ENCODE measurements at regions not wholly inside any gene's neighbourhood (a gene's known extent, or its start where the extent isn't known, plus 50 kb on each side); places are given as distances from the start of the nearest gene placed in this dataset.

- Mint-ChIP-seq H3K4me3 (no peak overlapping the region), H3K27ac (no peak overlapping the region), H3K27me3 (peaks cover 28% of the 10 kb centered on the region), H3K36me3 (ENCODE audit: low read depth) (no peaks in the 10 kb centered on the region), H3K4me1 (peaks cover 1% of the 10 kb centered on the region), H3K9me3 (peaks cover 9% of the 10 kb centered on the region)
- CTCF ChIA-PET, result no interaction called here
- DNase-seq (no peak), ATAC-seq (ENCODE audit: low read depth) (no peak)
- POLR2A ChIA-PET, result no interaction called here
- no peak for TF ChIP-seq CTCF (IDR thresholded peaks at IDR 0.05)
- intact Hi-C loops (cut with micrococcal nuclease), result no loop called here
These were observed 55.2 kb downstream of the GCC1 start for GRCh38 chr7:127530148-127530547.

GRCh38 chr7:127527561-127527960 is 57.8 kb downstream of the GCC1 start:
- no peak overlapping the region for H3K27ac Mint-ChIP-seq

GRCh38 chr7:127525866-127526480 is 59.4 kb downstream of the GCC1 start:
- peaks cover 18% of the 10 kb centered on the region for H3K9me3 Mint-ChIP-seq
- H3K36me3 Mint-ChIP-seq (ENCODE audit: low read depth), result no peaks in the 10 kb centered on the region
- H3K27me3 Mint-ChIP-seq, result peaks cover 41% of the 10 kb centered on the region
- no peak overlapping the region for H3K27ac Mint-ChIP-seq
- intact Hi-C loops (cut with micrococcal nuclease), result no loop called here
- ChIA-PET CTCF (no interaction called here), POLR2A (no interaction called here)
- no peak for DNase-seq
- no peak overlapping the region for H3K4me3 Mint-ChIP-seq
- H3K4me1 Mint-ChIP-seq, result no peaks in the 10 kb centered on the region
- no peak for TF ChIP-seq CTCF (IDR thresholded peaks at IDR 0.05)
- ATAC-seq (ENCODE audit: low read depth), result no peak

More at GRCh38 chr7:127527561-127527960, 57.8 kb downstream of the GCC1 start:
- ChIA-PET CTCF (no interaction called here), POLR2A (no interaction called here)
- DNase-seq, result no peak
- Mint-ChIP-seq H3K4me1 (peaks cover 1% of the 10 kb centered on the region), H3K36me3 (ENCODE audit: low read depth) (no peaks in the 10 kb centered on the region), H3K4me3 (no peak overlapping the region), H3K9me3 (peaks cover 9% of the 10 kb centered on the region), H3K27me3 (peaks cover 31% of the 10 kb centered on the region)
- intact Hi-C loops (cut with micrococcal nuclease), result no loop called here
- TF ChIP-seq CTCF (IDR thresholded peaks at IDR 0.05), result no peak
- no peak for ATAC-seq (ENCODE audit: low read depth)

- no peaks in the 10 kb centered on the region for H3K36me3 Mint-ChIP-seq (ENCODE audit: low read depth)
- H3K27ac Mint-ChIP-seq, result no peak overlapping the region
- ATAC-seq (ENCODE audit: low read depth), result no peak
- DNase-seq, result no peak
- no peaks in the 10 kb centered on the region for H3K4me1 Mint-ChIP-seq
- ChIA-PET POLR2A (no interaction called here), CTCF (no interaction called here)
- peaks cover 2% of the 10 kb centered on the region for H3K9me3 Mint-ChIP-seq
- H3K4me3 Mint-ChIP-seq, result no peak overlapping the region
- intact Hi-C loops (cut with micrococcal nuclease), result no loop called here
- no peak for TF ChIP-seq CTCF (IDR thresholded peaks at IDR 0.05)
- H3K27me3 Mint-ChIP-seq, result peaks cover 26% of the 10 kb centered on the region
These were observed 69.1 kb downstream of the GCC1 start for GRCh38 chr7:127516320-127516719.

GRCh38 chr7:127514499-127514898 is 70.9 kb downstream of the GCC1 start:
- peaks cover 21% of the 10 kb centered on the region for H3K27me3 Mint-ChIP-seq
- ChIA-PET CTCF (interaction anchor here (0.9 to 1.8 kb wide), 4 partner anchors 9 to 712 kb away, joined by 3 to 5 read pairs (median 4); no protein-coding TSS in a partner anchor), POLR2A (no interaction called here)
- no peak for TF ChIP-seq CTCF (IDR thresholded peaks at IDR 0.05)
- H3K4me3 Mint-ChIP-seq, result no peak overlapping the region
- no peak for ATAC-seq (ENCODE audit: low read depth)
- H3K4me1 Mint-ChIP-seq, result no peaks in the 10 kb centered on the region
- no peak overlapping the region for H3K27ac Mint-ChIP-seq
- H3K9me3 Mint-ChIP-seq, result no peaks in the 10 kb centered on the region
- H3K36me3 Mint-ChIP-seq (ENCODE audit: low read depth), result no peaks in the 10 kb centered on the region
- intact Hi-C loops (cut with micrococcal nuclease), result loop anchor here (1.0 kb wide), 1 partner anchor 167 kb away; no protein-coding TSS in a partner anchor
- DNase-seq, result no peak
